NAMALWA (cell line): ENCODE measurements at regions not wholly inside any gene's neighbourhood (a gene's known extent, or its start where the extent isn't known, plus 50 kb on each side); places are given as distances from the start of the nearest gene placed in this dataset.
"Not testable (repeated sequence)": the region's sequence is repeated elsewhere in the genome, so short reads cannot be mapped to it uniquely, and the experiment has no call there.

ENCODE experiments used
- DNase-seq: peaks from one replicate; pipeline ENCODE4 v3.0.0-alpha.2; 2015; ENCODE audit warnings: low spot score

DNA sequence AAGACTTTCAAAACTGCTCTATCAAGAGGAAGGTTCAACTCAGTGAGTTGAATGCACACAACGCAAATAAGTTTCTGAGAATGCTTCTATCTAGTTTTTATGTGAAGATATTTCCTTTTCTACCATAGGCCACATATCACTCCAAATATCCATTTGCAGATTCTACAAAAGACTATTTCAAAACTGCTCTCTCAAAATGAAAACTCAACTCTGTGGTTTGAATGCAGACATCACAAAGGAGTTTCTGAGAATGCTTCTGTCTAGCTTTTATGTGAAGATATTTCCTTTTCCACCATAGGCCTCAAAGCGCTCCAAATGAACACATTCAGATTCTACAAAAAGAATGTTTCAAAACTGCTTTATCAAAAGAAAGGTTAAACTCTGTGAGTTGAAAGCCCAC, 1093.1 kb upstream of the DEFB115 start:
- not testable (repeated sequence) for DNase-seq

DNA sequence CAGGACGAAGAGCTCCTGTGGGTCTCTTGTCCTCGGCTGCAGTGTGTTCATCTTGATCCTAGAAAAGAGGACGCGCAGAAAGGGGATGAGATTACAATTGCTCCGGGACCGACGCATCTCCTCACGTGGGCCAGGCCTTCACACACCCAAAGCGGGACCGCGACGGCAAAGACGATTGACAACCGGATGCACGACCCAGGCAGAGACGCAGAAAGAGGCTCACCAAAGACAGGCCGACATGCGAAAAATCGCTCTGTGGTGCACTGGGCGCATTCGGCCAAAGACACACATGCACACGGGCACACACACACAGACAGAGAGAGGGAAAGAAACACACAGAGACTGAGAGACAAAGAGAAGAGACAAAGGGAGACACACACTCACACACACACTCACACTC, 1089.9 kb upstream of the DEFB115 start:
- no peak for DNase-seq

DNA sequence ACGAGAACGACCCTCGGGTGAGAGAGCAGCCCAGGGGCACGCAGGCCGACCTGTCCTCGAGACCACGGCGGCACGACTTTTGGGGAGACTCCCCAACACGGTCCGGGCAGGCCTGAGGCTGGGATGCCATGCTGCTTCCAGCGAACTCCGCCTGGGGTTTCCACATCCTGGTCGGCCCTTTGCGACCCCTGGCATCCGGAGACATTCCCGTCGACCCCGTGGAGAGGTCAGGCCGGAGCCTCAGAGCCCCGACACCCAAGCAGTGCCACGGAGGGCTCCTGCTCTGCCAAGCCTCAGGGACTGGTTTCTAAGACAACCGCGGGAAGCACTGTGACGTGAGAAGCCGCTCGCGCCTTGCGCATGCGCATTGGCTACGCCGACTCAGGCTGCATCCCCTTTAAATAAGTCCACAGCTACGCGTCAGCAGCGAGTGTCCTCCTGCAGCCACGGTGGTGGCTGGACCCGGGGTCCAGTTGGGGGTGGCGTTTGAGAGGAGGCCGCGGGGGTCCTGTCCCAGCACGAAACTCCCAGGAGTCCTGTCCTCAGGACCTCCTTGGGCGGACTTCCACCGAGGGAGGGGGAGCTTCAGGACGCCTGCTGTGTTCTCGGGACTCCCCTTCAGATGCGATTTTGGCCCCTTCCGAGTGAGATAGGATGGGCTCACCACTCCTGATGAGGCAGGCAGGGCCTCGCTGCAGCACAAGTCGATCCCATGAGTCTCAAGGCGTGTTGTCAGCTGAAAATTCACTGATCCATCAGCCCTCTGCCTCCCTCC, 1089.3 kb upstream of the DEFB115 start:
- no peak for DNase-seq

DNA sequence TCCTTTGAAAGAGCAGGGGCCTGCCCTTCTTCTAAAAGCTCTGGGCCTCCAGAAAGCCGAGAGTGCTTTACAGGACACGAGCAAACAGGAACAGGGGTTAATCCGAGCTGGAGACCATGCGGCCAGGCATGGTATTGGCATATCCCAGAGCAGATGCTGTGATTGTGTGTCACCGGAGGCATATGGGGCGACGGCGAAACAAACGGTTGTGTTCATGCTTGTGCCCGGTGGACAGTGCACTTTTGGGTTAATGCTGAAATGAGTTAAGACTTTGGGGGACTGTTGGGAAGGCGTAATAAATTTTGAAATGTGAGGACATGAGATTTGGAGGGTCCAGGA, 1088.7 kb upstream of the DEFB115 start:
- no peak for DNase-seq

DNA sequence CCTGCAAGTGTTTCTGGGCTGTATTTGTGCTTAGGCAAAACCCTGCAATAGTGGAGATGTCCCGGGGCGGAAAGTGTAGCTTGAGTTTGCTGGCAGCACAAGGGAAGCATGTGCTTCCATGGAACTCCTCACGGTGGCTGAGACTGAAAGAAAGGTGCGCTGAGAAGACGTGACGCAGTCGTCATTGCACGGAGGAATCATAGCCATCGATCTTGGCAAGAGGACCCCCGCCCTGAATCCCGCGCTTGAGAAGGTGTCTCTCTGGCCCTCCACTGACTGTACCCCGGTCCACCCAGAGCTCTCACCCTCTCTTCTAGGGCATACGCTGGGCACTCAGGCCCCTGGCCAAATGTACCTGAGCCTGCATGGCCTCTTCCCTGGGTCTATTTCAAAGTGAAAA, 1081.8 kb upstream of the DEFB115 start:
- no peak for DNase-seq

DNA sequence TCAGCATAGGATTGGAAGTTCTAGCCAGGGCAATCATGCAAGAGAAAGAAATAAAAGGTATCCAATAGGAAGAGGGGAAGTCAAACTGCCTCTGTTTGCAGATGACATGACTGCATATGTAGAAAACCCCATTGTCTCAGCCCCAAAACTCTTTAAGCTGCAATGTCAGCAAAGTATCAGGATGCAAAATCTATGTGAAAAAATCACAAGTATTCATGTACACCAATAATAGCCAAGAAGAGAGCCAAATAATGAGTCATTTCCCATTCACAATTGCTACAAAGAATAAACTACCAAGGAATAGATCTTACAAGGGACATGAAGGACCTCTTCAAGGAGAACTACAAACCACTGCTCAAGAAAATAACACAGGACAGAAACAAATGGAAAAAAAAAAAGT, 1074.3 kb upstream of the DEFB115 start:
- not testable (repeated sequence) for DNase-seq

DNA sequence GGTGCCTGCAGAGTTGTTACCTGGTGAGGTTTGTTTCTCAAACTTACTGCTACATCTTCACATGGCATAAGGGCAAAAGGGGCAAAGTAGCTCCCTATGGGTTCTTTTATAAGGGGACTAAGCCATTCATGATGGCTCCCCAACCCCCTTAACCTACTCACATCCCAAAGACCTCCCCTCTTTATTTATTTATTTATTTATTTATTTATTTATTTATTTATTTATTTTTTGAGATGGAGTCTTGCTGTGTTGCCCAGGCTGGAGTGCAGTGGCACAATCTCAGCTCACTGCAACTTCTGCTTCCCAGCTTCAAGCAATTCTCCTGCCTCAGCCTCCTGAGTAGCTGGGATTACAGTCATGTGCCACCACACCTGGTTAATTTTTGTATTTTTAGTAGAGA, 1065.7 kb upstream of the DEFB115 start:
- DNase-seq, result not testable (repeated sequence)

DNA sequence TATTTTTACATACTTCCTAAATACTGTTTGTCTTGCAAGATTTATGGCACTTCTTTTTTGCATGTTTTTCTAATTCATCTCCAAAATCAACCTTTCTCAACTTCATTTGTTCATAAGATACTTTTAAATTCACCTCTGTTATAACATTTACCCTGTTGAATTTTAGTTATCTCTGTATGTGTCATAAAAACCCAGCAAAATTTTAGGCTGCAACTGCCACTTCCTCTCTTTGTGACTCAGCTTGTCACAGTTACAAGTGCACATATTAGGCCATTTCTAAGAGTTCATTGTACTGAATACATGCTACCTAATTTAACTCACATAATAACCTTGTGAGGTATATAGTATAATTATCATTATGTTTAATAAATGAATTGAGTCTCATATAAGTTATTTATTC, 1023.0 kb upstream of the DEFB115 start:
- DNase-seq, result not testable (repeated sequence)

DNA sequence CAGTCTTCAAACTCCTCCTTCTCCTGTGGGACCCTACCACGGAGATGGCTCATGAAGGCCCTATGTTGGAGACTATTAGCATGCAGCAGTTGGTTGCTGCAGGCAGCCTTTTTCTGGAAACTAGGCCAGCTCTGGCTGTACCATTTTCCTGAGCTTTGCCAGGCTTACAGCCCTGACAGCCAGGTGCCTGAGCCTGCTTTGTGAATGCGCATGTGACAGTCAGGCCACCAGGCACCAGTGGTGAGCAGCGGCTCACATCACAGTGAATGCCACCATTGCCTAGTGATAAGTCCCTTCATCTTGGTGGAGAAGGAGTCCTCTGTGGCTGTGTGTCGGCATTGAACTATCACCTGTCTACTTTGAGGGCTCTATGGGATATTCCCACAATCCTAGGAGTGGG, 982.4 kb upstream of the DEFB115 start:
- DNase-seq, result not testable (repeated sequence)

DNA sequence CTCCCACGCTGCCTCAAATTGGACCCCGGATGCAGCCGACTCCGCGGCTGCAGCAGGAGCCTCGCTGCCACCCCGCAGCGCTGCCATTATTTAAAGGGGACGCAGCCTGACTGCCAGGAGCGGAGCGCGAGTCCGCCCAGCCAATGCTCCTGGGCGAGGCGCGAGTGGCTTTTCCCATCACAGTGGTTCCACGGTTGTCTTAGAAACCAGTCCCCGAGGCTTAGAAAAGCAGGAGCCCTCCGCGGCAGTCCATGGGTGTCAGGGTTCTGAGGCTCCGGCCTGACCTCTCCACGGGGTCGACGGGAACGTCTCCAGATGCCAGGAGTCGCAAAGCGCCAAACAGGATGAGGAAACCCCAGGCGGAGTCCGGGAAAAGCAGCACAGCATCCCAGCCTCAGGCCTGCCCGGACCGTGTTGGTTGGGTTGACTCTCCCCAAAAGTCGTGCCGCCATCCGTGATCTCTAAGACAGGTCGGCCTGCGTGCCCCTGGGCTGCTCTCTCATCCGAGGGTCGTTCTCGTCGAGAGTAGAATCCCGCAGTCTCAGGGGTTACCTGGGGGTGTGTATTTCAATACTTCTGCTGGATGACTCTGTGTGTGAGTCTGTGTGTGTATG, 975.8 kb upstream of the DEFB115 start:
- no peak for DNase-seq

DNA sequence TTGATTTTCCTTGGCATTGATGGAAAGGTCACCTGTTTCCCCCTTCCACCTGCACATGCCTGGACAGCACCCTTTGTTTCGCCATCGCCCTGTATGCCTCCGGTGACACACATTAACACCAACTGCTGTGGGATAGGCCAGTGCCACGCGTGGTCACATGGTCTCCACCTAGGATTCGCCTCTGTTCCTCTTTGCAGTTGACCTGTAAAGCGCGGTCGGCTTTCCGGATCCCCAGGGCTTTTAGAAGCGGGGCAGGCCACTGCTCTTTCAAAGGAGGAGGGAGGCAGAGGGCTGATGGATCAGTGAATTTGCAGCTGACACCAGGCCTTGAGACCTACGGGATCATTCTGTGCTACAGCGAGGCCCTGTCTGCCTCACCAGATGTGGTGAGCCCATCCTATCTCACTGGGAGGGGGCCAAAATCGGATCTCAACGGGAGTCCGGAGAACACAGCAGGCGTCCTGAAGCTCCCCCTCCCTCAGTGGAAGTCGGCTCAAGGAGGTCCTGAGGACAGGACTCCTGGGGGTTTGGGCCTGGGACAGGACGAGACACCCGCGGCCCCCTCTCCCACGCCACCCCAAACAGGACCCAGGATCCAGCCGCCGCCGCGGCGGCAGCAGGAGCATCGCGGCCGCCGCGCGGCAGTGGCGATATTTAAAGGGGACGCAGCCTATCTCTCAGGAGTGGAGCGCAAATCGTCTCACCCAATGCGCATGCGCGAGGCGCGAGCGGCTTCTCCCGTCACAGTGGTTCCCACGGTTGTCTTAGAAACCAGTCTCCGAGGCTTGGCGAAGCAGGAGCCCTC, 973.8 kb upstream of the DEFB115 start:
- peak; percentile 7 for DNase-seq

DNA sequence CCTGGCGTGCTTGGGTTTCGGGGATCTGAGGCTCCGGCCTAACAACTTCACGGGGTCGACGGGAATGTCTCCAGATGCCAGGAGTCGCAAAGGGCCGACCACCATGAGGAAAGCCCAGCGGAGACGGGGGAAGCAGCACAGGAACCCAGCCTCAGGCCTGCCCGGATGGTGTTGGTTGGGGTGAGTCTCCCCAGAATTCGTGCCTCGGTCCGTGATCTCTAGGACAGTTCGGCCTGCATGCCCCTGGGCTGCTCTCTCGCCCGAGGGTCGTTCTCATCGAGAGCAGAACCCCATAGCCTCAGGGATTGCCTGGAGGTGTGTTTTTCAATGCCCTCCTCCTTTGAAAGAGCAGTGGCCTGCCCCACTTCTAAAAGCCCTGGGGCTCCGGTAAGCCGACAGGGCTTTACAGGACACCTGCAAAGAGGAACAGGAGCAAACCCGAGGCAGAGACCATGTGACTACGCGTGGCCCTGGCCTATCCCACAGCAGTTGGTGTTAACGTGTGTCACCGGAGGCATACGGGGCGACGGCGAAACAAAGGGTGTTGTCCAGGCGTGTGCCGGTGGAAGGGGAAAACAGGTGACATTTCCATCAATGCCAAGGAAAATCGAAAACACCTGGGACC, 973.1 kb upstream of the DEFB115 start:
- no peak for DNase-seq

DNA sequence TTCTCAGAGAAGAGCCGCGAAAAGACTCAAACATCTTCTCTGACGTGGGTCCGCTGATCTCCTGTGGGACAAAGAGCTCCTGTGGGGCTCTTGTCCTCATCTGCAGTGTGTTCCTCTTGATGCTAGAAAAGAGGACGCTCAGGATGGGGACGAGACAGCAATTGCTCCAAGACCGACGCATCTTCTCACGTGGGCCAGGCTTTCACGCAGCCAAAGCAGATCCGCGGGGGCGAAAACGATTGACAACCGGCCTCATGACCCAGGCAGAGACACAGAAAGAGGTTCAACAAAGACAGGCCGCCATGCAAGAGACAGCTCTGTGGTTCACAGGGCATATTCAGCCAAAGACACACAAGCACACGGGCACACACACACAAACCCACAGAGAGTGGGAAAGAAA, 971.8 kb upstream of the DEFB115 start:
- no peak for DNase-seq

DNA sequence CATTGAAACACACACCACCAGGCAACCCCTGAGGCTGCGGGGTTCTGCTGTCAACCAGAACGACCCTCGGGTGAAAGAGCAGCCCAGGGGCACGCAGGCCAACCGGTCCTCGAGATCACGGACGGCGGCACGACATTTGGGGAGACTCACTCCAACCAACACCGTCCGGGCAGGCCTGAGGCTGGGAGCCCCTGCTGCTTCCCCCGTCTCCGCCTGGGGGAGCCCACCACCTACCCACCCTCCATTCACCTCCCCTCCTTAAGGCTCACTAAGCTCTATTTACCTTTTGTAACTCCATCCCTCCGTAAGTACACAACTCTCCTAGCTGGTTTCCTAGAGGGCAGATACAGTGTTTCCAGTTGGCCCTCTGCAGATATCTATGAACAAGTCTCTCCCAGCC, 971.3 kb upstream of the DEFB115 start:
- DNase-seq, result peak; percentile 0

DNA sequence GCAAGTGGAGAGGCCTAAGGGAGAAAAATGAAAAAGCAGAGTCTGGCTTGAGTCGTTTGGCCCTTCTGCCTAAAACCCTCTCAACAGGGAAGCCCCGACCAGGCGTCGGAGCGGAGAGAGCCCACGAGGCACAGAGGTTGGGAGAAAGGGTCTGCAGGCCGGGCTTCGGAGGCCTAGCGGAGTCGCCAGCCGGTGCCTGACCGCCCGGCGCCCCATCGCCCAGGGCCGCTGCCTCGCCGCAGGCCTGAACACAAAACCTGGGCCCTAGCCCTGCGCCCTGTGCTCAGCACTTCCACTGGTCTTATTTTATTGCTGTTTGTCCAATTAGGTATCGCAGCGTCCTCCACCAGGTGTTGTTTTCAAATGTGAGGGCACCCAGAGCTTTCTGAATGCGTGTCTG, 970.0 kb upstream of the DEFB115 start:
- DNase-seq, result not testable (repeated sequence)

DNA sequence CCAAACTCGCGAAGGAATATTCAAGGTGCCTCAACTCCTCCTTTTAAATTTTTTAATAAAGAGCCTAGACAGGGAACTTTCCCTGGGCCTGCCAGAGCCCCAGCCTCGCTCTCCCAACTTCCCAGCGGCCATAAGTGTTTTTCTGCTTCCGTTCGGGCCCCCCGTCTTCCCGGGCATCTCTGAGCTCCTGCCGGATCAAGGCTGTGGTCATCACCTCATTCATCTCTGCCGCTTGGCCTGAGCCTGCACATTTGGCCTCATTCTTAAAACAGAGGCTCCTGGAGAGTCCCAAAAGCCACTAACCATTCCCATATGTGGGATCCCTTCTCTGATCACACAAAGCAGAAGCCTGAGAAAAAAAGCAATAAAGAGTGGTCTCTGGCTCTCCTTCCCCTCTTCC, 969.1 kb upstream of the DEFB115 start:
- no peak for DNase-seq

DNA sequence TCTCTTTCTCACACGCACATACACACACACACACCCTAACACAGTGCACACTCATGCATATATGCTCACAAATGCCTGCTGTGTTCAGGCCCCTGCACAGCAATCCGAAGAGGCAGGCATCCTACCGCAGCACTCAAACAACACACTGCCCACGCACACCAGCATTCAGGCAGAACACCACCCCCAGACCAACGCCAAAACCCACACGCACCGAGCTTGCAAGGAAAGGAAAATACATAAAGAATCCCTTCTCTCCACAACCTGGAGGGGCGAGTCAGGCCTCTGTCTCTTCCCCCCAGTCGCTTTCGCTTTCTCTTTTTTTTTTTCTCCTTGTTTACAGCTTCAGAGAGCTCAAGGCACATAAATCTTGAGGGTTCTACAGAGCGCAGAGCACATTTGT, 968.4 kb upstream of the DEFB115 start:
- DNase-seq, result not testable (repeated sequence)

DNA sequence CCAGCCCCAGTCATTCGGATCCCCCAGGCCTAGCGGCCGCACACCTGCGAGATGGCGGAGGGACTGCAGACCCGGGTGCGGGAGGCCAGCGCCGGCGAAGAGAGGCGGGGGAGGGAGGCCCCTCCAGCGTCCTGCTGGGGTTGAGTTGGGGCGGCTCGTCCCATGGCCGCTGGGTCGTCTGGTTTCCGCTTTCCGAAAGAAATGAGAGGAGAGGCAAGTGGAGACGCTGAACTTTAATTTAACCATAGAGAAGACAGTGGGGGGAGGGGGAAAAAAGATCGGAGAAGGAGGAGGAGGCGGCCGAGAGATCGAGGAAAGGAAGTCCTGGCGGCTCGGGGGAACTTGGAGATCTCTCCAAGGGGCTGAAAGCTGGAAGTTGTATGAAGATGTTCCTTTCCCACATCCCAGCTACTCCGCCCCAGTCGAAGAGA, 967.7 kb upstream of the DEFB115 start:
- DNase-seq, result not testable (repeated sequence)

DNA sequence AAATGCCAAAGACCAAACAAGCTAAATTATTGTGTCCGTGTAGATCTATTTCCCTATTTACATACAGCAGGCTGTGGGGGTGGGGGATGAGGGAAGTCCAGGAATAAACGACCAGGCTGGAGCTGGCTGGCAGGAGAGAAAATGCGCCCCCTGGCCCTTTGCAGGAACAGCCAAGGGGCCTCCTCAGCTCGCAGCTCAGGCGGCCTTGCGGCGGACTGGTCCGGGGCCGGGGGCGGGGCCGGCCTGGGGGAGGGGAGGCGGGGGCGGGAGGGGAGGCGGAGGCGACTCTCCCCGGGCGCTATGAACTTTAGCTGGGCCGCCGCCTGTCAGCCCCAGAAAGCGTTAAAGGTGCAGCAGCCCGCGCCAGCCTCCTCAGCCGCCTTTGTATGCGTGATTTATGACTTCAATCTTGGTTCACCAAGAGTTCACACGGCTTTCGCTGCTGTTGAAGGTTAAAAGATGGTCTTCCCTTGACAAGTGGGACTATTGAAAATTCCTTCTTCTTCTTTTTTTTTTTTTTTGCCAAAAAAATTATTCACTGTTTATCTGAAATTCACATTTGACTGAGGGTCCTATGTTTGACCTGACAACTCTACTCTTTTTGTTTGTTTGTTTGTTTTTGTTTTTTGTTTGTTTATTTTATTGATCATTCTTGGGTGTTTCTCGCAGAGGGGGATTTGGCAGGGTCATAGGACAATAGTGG, 967.0 kb upstream of the DEFB115 start:
- not testable (repeated sequence) for DNase-seq

DNA sequence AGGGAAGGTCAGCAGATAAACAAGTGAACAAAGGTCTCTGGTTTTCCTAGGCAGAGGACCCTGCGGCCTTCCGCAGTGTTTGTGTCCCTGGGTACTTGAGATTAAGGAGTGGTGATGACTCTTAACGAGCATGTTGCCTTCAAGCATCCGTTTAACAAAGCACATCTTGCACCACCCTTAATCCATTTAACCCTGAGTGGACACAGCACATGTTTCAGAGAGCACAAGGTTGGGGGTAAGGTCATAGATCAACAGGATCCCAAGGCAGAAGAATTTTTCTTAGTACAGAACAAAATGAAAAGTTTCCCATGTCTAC, 966.4 kb upstream of the DEFB115 start:
- not testable (repeated sequence) for DNase-seq

DNA sequence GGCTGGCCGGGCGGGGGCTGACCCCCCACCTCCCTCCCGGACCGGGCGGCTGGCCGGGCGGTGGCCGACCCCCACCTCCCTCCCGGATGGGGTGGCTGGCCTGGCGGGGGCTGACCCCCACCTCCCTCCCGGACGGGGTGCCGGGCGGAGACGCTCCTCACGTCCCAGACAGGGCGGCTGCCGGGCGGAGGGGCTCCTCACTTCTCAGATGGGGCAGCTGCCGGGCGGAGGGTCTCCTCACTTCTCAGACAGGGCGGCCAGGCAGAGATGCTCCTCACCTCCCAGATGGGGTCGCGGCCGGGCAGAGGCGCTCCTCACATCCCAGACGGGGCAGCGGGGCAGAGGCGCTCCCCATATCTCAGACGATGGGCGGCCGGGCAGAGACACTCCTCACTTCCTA, 965.8 kb upstream of the DEFB115 start:
- not testable (repeated sequence) for DNase-seq

DNA sequence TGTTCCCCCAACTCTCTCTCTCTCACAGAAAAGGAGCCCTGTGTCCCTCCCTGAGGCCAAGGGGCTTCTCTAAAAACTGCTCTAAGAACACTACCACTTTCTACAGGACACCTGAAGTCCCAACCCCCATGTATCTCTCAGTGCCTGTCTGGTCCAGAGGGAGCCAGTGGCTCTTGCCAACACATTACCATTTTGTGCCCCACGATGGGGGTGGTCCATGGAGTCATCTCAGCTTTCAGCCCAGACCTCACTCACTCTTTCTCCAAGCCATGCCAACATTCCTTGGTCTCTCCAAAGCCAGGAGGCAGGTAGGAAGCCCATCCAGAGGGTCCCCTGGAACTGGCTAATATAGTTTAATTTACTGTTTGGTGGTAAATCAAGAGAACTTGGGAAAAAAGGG, 962.1 kb upstream of the DEFB115 start:
- DNase-seq, result not testable (repeated sequence)
